GM23338 (cell line): ENCODE measurements at regions not wholly inside any gene's neighbourhood (a gene's known extent, or its start where the extent isn't known, plus 50 kb on each side); places are given as distances from the start of the nearest gene placed in this dataset.

Experiments
- ATAC-seq: fragments of 200-7000 bp; cut with Tn5 transposase; 3 replicates; pipeline ENCODE4 v1.9.1; 2020
- DNase-seq: peaks from one replicate; pipeline ENCODE4 v3.0.0-alpha.2; 2015; ENCODE audit warnings: low spot score
- H2AFZ ChIP-seq: fragments of 200-600 bp; sonication (generic); 2 replicates; pipeline ENCODE4 v1.8.0; 2016; ENCODE audit warnings: antibody characterized with exemption, mild to moderate bottlenecking, moderate library complexity
- H3F3A ChIP-seq: fragments of 200-600 bp; sonication (generic); replicated peaks from 2 replicates; pipeline ENCODE4 v1.8.0; 2017; ENCODE audit warnings: antibody characterized with exemption, mixed run types, low read depth
- H3K27ac ChIP-seq: fragments of 200-600 bp; sonication (generic); 2 replicates; pipeline ENCODE4 v1.6.1; 2016; ENCODE audit warnings: low read depth
- H3K27me3 ChIP-seq: fragments of 200-600 bp; sonication (generic); 2 replicates; pipeline ENCODE4 v1.8.0; 2016; ENCODE audit warnings: mild to moderate bottlenecking, mixed run types, moderate library complexity; ENCODE audit not compliant: insufficient read depth
- H3K36me3 ChIP-seq: fragments of 200-600 bp; sonication (generic); 2 replicates; pipeline ENCODE4 v1.8.0; 2016; ENCODE audit warnings: mild to moderate bottlenecking; ENCODE audit not compliant: insufficient read depth
- H3K4me1 ChIP-seq: fragments of 200-600 bp; sonication (generic); 2 replicates; pipeline ENCODE4 v1.8.0; 2016; ENCODE audit warnings: mild to moderate bottlenecking, moderate library complexity; ENCODE audit not compliant: insufficient read depth
- H3K4me2 ChIP-seq: fragments of 200-600 bp; sonication (generic); 2 replicates; pipeline ENCODE4 v1.7.1; 2017; ENCODE audit warnings: mixed run types
- H3K4me3 ChIP-seq: fragments of 200-600 bp; sonication (generic); 2 replicates; pipeline ENCODE4 v1.6.1; 2016; ENCODE audit warnings: mixed run types
- H3K79me2 ChIP-seq: fragments of 200-600 bp; sonication (generic); replicated peaks from 2 replicates; pipeline ENCODE4 v1.8.0; 2017; ENCODE audit warnings: mild to moderate bottlenecking; ENCODE audit not compliant: insufficient read depth
- H3K9me2 ChIP-seq: fragments of 200-600 bp; sonication (generic); 2 replicates; pipeline ENCODE4 v1.8.0; 2017; ENCODE audit not compliant: insufficient read depth
- H4K20me1 ChIP-seq: fragments of 200-600 bp; sonication (generic); replicated peaks from 2 replicates; pipeline ENCODE4 v1.8.0; 2017; ENCODE audit warnings: mild to moderate bottlenecking; ENCODE audit not compliant: insufficient read depth
- H3K27ac Mint-ChIP-seq: 2 replicates; pipeline ENCODE4 v1.8.0; 2020; ENCODE audit warnings: inconsistent platforms, mild to moderate bottlenecking, moderate library complexity, mixed read lengths
- H3K27me3 Mint-ChIP-seq: 3 replicates; pipeline ENCODE4 v1.8.0; 2022; ENCODE audit warnings: low read depth, mild to moderate bottlenecking, moderate library complexity, mixed read lengths, inconsistent platforms; ENCODE audit not compliant: insufficient read depth, poor library complexity
- H3K36me3 Mint-ChIP-seq: 3 replicates; pipeline ENCODE4 v1.8.0; 2021; ENCODE audit warnings: low read depth, mild to moderate bottlenecking, inconsistent platforms, moderate library complexity, mixed read lengths
- H3K4me1 Mint-ChIP-seq: 3 replicates; pipeline ENCODE4 v1.8.0; 2020; ENCODE audit warnings: mild to moderate bottlenecking, inconsistent platforms, mixed read lengths
- H3K4me3 Mint-ChIP-seq: 3 replicates; pipeline ENCODE4 v1.8.0; 2021; ENCODE audit warnings: moderate library complexity, mild to moderate bottlenecking, inconsistent platforms, mixed read lengths
- H3K9me3 Mint-ChIP-seq: 3 replicates; pipeline ENCODE4 v1.8.0; 2020; ENCODE audit warnings: moderate library complexity, mild to moderate bottlenecking, inconsistent platforms, mixed read lengths
- CREB1 ChIP-seq: fragments of 250-450 bp; sonication (Bioruptor Pico); IDR thresholded peaks from 2 replicates; pipeline ENCODE4 v1.5.0; 2020; ENCODE audit warnings: low read depth, mild to moderate bottlenecking, moderate library complexity
- ETS1 ChIP-seq: IDR thresholded peaks from 2 replicates; pipeline ENCODE4 v1.6.1; 2016; ENCODE audit warnings: antibody characterized with exemption
- JUNB ChIP-seq: IDR thresholded peaks from one replicate; pipeline ENCODE4 v1.6.1; 2016; ENCODE audit warnings: antibody characterized with exemption; ENCODE audit not compliant: unreplicated experiment
- NANOG ChIP-seq: IDR thresholded peaks from 2 replicates; pipeline ENCODE4 v1.6.1; 2016; ENCODE audit warnings: antibody characterized with exemption, borderline replicate concordance
- POLR2AphosphoS5 ChIP-seq: IDR thresholded peaks from 2 replicates; pipeline ENCODE4 v1.6.1; 2016; ENCODE audit warnings: antibody characterized with exemption, low read depth
- STAT1 ChIP-seq: IDR thresholded peaks from one replicate; pipeline ENCODE4 v1.6.1; 2016; ENCODE audit warnings: antibody characterized with exemption; ENCODE audit not compliant: unreplicated experiment
- ZNF331 ChIP-seq: fragments of 250-450 bp; sonication (Bioruptor Pico); IDR thresholded peaks from 2 replicates; pipeline ENCODE4 v1.5.0; 2020; ENCODE audit warnings: low read depth, mild to moderate bottlenecking, moderate library complexity
- ZNF462 ChIP-seq: fragments of 250-450 bp; sonication (Bioruptor Pico); IDR thresholded peaks from 2 replicates; pipeline ENCODE4 v1.5.0; 2020; ENCODE audit warnings: mild to moderate bottlenecking, moderate library complexity

DNA sequence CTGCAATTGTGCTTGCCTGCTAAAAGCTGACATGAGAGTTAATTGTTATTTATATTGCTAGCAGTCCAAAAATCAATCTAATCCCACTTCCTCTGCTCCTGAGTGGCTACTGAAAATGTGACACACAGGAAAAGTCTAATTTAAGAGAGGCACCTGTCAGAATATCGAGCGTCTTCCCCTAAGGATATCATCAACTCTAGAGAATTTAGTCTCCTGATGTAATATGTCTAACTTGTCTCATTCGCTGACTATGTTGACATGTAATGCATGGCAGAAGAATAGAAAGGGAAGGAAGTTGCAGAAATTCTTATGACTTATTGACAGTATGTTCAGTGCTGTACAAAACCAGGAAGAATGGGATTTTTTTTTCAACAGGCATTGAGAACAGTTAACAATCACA lies 893.4 kb upstream of the CDH8 start (continued):
- no peak for TF ChIP-seq ZNF462 (CRISPR knock-in tag)

GRCh38 chr16:62927122-62927521 lies 890.9 kb upstream of the CDH8 start:
- H3K27ac Mint-ChIP-seq, result no peak overlapping the region
- no peak for TF ChIP-seq POLR2AphosphoS5
- TF ChIP-seq ETS1, result no peak
- no peak for TF ChIP-seq NANOG
- no peak for TF ChIP-seq ZNF331 (CRISPR knock-in tag)
- TF ChIP-seq STAT1, result no peak
- no peak for TF ChIP-seq JUNB
- TF ChIP-seq ZNF462 (CRISPR knock-in tag), result no peak
- no peak for TF ChIP-seq CREB1 (CRISPR knock-in tag)

More at GRCh38 chr16:62927122-62927521, 890.9 kb upstream of the CDH8 start:
- no peak overlapping the region for H3K4me3 Mint-ChIP-seq
- H3K4me1 Mint-ChIP-seq, result peaks cover 25% of the 10 kb centered on the region
- H3K9me3 Mint-ChIP-seq, result no peaks in the 10 kb centered on the region
- no peaks in the 10 kb centered on the region for H3K36me3 Mint-ChIP-seq
- no peak overlapping the region for H3K4me3 ChIP-seq
- no peaks in the 10 kb centered on the region for H3K9me2 ChIP-seq
- no peaks in the 10 kb centered on the region for H3K27me3 Mint-ChIP-seq
- H4K20me1 ChIP-seq, result no peaks in the 10 kb centered on the region
- H3K4me2 ChIP-seq, result no peak overlapping the region
- H3K79me2 ChIP-seq, result no peaks in the 10 kb centered on the region
- H3K27me3 ChIP-seq, result no peaks in the 10 kb centered on the region
- no peaks in the 10 kb centered on the region for H3F3A ChIP-seq
- H3K27ac ChIP-seq, result no peak overlapping the region
- H2AFZ ChIP-seq, result no peak overlapping the region
- DNase-seq (peak; percentile 17), ATAC-seq (no peak; the same call in 2 of the 3 replicates)
- H3K4me1 ChIP-seq, result peaks cover 8% of the 10 kb centered on the region; the same call in 1 of the 2 replicates
- no peaks in the 10 kb centered on the region for H3K36me3 ChIP-seq
